ENCODE measurements at regions not wholly inside any gene's neighbourhood (a gene's known extent, or its start where the extent isn't known, plus 50 kb on each side); places are given as distances from the start of the nearest gene placed in this dataset.
A peak's percentile ranks its signal among the peaks of the same experiment; 100 is the strongest.

DNA sequence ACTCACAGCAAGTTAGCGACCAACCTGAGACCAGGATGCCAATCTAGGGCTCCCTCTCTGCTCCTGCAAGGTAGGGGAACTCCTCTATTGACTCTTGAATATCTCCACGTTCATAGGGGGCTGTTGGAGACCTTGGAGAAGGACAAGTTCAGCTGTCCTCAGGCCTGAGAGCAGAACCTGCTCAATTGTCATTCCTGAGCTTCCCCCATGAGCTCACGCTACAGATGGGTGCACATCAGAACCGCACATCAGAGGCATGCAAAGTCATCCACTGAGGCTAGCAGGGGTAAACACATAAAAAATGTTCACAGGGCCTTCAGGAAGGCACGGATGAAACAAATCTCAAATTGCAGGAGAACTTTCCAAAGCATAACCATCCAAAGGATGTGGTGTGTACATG is 168.8 kb upstream of the ZNF507 start:
- Histone ChIP-seq H3K27me3 (no peaks in the 10 kb centered on the region), H3K4me1 (peaks cover 0 to 3% (median 0%) of the 10 kb centered on the region in 4 donors), H3K27ac (no peak overlapping the region), H3K36me3 (no peaks in the 10 kb centered on the region), H3K4me3 (no peak overlapping the region), H3K9me3 (no peaks in the 10 kb centered on the region)
- 85 to 90% methylated on average over 5 of the region's 5 CpGs for WGBS, 2 donors
- no peak for ATAC-seq (ENCODE audit: low FRiP score in 2 of 2)
- TF ChIP-seq POLR2AphosphoS5 (IDR thresholded peaks at IDR 0.05) (no peak), POLR2A (IDR thresholded peaks at IDR 0.05) (no peak), EP300 (IDR thresholded peaks at IDR 0.05) (no peak)
- TF ChIP-seq, protein P1, sequence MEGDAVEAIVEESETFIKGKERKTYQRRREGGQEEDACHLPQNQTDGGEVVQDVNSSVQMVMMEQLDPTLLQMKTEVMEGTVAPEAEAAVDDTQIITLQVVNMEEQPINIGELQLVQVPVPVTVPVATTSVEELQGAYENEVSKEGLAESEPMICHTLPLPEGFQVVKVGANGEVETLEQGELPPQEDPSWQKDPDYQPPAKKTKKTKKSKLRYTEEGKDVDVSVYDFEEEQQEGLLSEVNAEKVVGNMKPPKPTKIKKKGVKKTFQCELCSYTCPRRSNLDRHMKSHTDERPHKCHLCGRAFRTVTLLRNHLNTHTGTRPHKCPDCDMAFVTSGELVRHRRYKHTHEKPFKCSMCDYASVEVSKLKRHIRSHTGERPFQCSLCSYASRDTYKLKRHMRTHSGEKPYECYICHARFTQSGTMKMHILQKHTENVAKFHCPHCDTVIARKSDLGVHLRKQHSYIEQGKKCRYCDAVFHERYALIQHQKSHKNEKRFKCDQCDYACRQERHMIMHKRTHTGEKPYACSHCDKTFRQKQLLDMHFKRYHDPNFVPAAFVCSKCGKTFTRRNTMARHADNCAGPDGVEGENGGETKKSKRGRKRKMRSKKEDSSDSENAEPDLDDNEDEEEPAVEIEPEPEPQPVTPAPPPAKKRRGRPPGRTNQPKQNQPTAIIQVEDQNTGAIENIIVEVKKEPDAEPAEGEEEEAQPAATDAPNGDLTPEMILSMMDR (IDR thresholded peaks at IDR 0.05): no peak
- no peak for DNase-seq

DNA sequence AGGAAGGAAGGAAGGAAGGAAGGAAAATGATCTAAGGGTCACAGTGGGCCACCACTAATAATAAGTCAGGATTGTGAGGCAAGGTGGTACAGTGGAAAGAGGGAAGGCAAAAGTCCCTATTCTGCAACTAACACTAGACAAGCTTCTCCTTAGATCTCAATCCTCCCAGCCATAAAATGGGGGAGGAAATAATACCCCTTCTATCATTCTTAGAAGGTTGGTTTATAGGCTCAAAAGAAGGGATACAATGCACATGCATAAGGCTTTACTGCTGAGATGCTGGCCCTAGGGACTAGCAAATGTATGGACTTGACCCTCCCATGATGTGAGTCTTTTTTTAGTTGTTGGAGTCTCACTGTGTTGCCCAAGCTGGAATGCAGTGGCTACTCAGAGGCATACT is 167.7 kb upstream of the ZNF507 start:
- Histone ChIP-seq H3K4me1 (no peaks in the 10 kb centered on the region), H3K36me3 (no peaks in the 10 kb centered on the region), H3K27me3 (no peaks in the 10 kb centered on the region), H3K27ac (no peak overlapping the region), H3K4me3 (no peak overlapping the region), H3K9me3 (no peaks in the 10 kb centered on the region)
- TF ChIP-seq EP300 (IDR thresholded peaks at IDR 0.05) (no peak), POLR2AphosphoS5 (IDR thresholded peaks at IDR 0.05) (no peak), POLR2A (IDR thresholded peaks at IDR 0.05) (no peak)
- TF ChIP-seq, protein P1 (IDR thresholded peaks at IDR 0.05): no peak
- ATAC-seq (ENCODE audit: low FRiP score in 2 of 2) (no peak), DNase-seq (no peak)

DNA sequence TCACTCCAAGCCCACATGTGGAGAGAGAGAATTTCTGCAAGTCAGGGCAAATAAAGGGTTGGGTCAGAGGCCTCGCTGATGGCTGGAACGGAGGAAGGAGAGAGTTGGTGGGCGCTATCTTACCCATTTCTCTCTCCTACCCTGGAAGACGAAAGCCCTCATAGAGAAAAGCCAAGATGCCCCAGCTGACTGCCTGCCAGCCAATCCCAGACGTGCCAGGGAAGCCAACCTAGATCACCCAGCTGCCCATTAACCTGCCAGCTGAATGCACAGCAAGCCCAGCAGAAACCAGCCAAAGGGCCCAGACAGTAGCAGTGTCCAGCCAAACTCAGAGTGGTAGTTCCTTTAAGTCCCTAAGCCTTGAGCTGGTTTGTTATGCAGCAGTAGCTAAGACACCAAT is 167.0 kb upstream of the ZNF507 start:
- H3K27ac ChIP-seq: no peak overlapping the region
- no peaks in the 10 kb centered on the region for H3K9me3 ChIP-seq
- DNase-seq (no peak), ATAC-seq (ENCODE audit: low FRiP score in 2 of 2) (no peak)
- no peak overlapping the region for H3K4me3 ChIP-seq
- H3K27me3 ChIP-seq: no peaks in the 10 kb centered on the region
- H3K4me1 ChIP-seq: no peaks in the 10 kb centered on the region
- no peaks in the 10 kb centered on the region for H3K36me3 ChIP-seq
- 87 to 92% methylated on average over 4 to 5 of the region's 5 CpGs for WGBS, 2 donors
- TF ChIP-seq EP300 (IDR thresholded peaks at IDR 0.05): no peak
- no peak for TF ChIP-seq POLR2A (IDR thresholded peaks at IDR 0.05)

DNA sequence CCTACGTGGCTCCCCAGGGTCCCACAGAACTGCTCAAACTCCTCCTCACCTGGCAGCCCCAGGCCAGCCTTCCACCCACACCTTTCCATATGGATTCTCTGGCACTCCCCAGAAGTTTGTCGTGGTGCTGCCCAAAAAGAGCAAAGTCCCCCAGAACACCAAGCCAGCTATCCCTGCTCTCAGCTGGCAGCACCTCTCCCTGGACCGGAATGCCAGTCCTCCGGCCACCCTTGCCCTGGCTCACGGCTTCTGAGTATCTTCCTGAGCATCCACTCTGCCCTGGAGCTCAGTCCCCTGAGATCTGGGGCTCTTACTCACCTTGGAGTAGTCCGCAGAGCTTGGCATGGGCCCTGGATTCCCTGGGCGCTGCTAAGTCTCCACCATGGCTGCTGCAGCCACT is 166.5 kb upstream of the ZNF507 start:
- 79 to 100% methylated on average over 1 to 7 of the region's 7 CpGs for WGBS, 2 donors
- TF ChIP-seq, protein P1 (IDR thresholded peaks at IDR 0.05): no peak
- TF ChIP-seq POLR2A (IDR thresholded peaks at IDR 0.05): no peak
- TF ChIP-seq EP300 (IDR thresholded peaks at IDR 0.05): no peak
- no peak for TF ChIP-seq POLR2AphosphoS5 (IDR thresholded peaks at IDR 0.05)
- Histone ChIP-seq H3K27ac (no peak overlapping the region), H3K4me3 (no peak overlapping the region), H3K36me3 (no peaks in the 10 kb centered on the region), H3K27me3 (no peaks in the 10 kb centered on the region), H3K4me1 (no peaks in the 10 kb centered on the region), H3K9me3 (no peaks in the 10 kb centered on the region)
- peak in 1 of 2 donors; percentile 40 for ATAC-seq (ENCODE audit: low FRiP score in 2 of 2)
- DNase-seq: no peak

DNA sequence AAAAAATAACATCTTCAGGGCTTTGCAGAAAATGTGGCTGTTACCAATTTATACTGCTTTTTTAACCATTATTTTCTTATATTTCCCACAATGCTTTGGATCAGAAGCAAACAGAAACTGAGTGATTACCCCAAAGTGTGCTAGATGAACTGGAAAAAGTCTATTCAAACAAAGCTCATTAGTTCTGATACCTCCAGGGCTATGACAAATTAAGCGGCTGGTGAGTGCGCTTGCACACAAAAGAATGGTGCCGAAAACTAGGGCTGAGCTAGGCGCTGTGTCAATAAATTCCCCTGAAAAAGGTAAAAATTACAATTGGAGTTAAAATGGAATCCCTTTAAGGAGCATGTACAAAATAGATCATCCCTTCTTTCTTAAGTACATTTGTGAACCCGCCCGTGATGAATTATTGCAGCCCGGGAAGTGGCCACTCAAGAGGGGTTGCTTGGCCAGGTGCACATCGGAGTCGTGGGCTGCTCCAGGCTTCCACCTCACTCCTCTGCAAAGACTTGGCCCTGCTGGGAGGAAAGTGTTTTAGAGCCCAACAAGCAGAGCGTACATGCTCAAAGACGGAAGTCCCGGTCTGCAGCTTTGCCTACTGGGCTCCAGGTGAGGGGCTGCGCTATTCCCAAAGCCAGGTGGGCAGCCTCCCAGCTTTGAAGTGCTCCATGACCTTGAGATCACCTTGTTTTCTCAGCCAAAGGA is 164.0 kb upstream of the ZNF507 start:
- WGBS, 2 donors: 66 to 70% methylated on average over 12 to 13 of the region's 13 CpGs
- Histone ChIP-seq H3K27me3 (no peaks in the 10 kb centered on the region), H3K4me3 (no peak overlapping the region), H3K9me3 (no peaks in the 10 kb centered on the region), H3K4me1 (no peaks in the 10 kb centered on the region), H3K27ac (no peak overlapping the region), H3K36me3 (no peaks in the 10 kb centered on the region)
- TF ChIP-seq, protein P1 (IDR thresholded peaks at IDR 0.05): no peak
- TF ChIP-seq EP300 (IDR thresholded peaks at IDR 0.05) (no peak), POLR2A (IDR thresholded peaks at IDR 0.05) (no peak), POLR2AphosphoS5 (IDR thresholded peaks at IDR 0.05) (no peak)
- ATAC-seq (ENCODE audit: low FRiP score in 2 of 2): no peak
- no peak for DNase-seq

Data from upper lobe of left lung (tissue), 6 donors.